Motor neuron (in vitro differentiated cells): ENCODE measurements at regions not wholly inside any gene's neighbourhood (a gene's known extent, or its start where the extent isn't known, plus 50 kb on each side); places are given as distances from the start of the nearest gene placed in this dataset.

Experiments used
- ATAC-seq, 8 experiments: fragments of 200-7000 bp; cut with Tn5 transposase; replicated peaks in 6 of 8; 2 replicates each; pipeline ENCODE4 v1.8.0; 2021; ENCODE audit warnings: mild to moderate bottlenecking in 8 of 8, moderate library complexity in 8 of 8
- H3K27ac ChIP-seq, 2 donors: fragments of 250-450 bp; sonication (Bioruptor Pico); 2 replicates each; pipeline ENCODE4 v1.9.0; 2021; ENCODE audit warnings: antibody characterized with exemption in 2 of 2, mild to moderate bottlenecking in 2 of 2, moderate library complexity in 1 of 2
- H3K4me1 ChIP-seq, 2 donors: fragments of 250-450 bp; sonication (Bioruptor Pico); replicated peaks in 1 of 2; 2 replicates each; pipeline ENCODE4 v1.6.1; 2021; ENCODE audit warnings: antibody characterized with exemption in 2 of 2, mild to moderate bottlenecking in 2 of 2, moderate library complexity in 1 of 2
- H3K4me3 ChIP-seq, 5 donors: fragments of 250-450 bp; sonication (Bioruptor Pico); 2 replicates each; pipeline ENCODE4 v1.9.0; 2021; ENCODE audit warnings: antibody characterized with exemption in 5 of 5, mild to moderate bottlenecking in 5 of 5, moderate library complexity in 4 of 5
- WGBS, 10 experiments: fragments of 450-650 bp; shearing (Covaris generic); methylation state at CpG; one replicate each; pipeline ENCODE4 v1.0.0; 2022; 5-methylcytosine and 5-hydroxymethylcytosine counted together
- in situ Hi-C, 9 experiments: fragments of 400-800 bp; cut with MboI; loops; one replicate each; pipeline ENCODE4 v1.15.0; 2021; ENCODE audit warnings: low sequenced_read_pairs in 9 of 9, low pct_unique_long_range_greater_than_20kb in 2 of 9; ENCODE audit not compliant: unreplicated experiment in 9 of 9

- peaks cover 0 to 3% of the 10 kb centered on the region in 2 donors for H3K4me1 ChIP-seq
- no peak overlapping the region for H3K27ac ChIP-seq
- in situ Hi-C loops, result no loop called here
- 0 to 100% (median 33%) methylated on average over 1 to 4 of the region's 7 CpGs; no CpG with 5 or more reads in 3 of the 10 experiments for WGBS, 10 experiments
- H3K4me3 ChIP-seq, result no peak overlapping the region
- no peak for ATAC-seq
Observed at GRCh38 chr17:45700171-45701090, 83.7 kb upstream of the CRHR1 start.

DNA sequence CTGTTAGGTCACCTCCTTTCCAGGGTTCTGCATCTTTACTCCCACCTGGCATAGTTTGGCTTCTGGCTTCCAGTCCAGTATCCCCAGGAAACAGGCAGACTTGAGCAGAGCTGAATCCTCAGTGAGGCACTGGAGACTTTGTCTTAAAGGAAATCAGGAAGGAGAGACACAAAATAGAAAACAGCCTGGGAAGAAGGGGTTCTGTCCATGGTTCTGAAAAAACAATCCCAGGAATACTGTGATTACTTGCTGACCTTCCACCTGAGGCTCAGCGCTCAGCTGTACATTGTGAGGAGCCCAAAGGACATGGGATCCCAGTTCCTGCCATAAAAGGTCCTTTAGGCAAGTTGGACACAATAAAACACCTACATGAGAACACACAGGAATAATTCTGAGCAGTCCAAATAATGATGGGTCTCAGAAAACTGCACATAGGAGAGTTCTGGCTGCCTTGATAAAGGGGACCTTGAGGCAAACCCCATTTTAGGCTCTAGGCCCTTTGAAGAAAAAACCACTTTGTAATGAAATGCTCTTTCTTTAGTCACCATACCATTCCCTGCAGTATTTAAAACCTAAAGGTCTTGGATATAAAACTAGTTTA lies 81.4 kb upstream of the CRHR1 start:
- Histone ChIP-seq H3K4me3 (no peak overlapping the region), H3K27ac (no peak overlapping the region), H3K4me1 (peaks cover 0 to 3% of the 10 kb centered on the region in 2 donors)
- WGBS, 10 experiments, result 25 to 83% (median 60%) methylated on average over 1 of the region's 1 CpG; no CpG with 5 or more reads in 3 of the 10 experiments
- peak in 1 of 8 experiments; percentile 8 for ATAC-seq
- in situ Hi-C loops, result no loop called here

DNA sequence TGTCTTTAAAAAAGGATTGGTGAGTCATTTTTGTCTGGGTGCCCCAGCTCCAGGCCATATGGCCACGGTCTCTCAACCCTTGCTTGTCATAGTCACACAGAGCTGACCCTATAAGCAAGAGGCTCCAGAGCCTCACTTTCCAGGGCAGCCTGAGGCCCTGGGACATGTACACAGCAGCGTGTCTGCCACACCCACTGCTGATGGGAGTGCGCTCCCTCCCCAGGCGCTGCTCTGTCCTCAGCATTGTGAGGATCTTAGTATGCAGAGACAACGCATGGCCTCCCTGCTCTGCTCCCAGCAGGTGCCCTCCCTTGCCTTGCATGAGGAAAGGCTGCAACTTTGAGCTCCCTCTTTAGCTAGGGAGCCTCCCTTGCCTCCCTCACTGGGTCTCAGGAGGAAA lies 80.8 kb upstream of the CRHR1 start:
- ATAC-seq, result peak; percentile 57 to 97 (median 92)
- Histone ChIP-seq H3K4me1 (peaks cover 0 to 3% of the 10 kb centered on the region in 2 donors), H3K27ac (no peak overlapping the region), H3K4me3 (no peak overlapping the region)
- 0 to 100% (median 18%) methylated on average over 1 to 3 of the region's 5 CpGs; no CpG with 5 or more reads in 6 of the 10 experiments for WGBS, 10 experiments
- in situ Hi-C loops, result no loop called here

- Histone ChIP-seq H3K4me1 (peaks cover 0 to 3% of the 10 kb centered on the region in 2 donors), H3K4me3 (no peak overlapping the region), H3K27ac (no peak overlapping the region)
- 63 to 100% (median 73%) methylated on average over 1 of the region's 1 CpG; no CpG with 5 or more reads in 6 of the 10 experiments for WGBS, 10 experiments
- no peak for ATAC-seq
- in situ Hi-C loops, result no loop called here
Observed at GRCh38 chr17:45703806-45704205, 80.3 kb upstream of the CRHR1 start.

DNA sequence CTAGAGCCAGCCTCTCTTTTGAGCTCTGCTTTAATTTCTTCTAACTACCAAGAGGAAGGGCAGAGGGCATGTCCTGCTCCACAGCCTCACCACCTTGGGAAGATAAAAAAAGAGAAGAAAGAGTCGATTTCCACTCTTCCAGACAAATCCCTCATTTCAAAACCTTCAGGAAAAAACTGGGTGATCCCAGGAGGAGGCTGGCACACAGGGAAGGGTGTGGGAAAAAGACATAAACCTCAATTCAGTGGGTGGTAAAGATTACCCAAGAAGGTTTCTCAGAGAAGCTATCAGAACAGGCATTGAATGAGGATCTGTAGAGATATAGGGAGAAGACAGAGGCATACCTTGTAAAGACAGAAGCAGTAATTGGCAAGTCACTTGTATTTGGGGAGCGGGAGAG lies 79.9 kb upstream of the CRHR1 start:
- no peak for ATAC-seq
- peaks cover 0 to 3% of the 10 kb centered on the region in 2 donors for H3K4me1 ChIP-seq
- in situ Hi-C loops, result no loop called here
- 0 to 100% (median 40%) methylated on average over 1 to 2 of the region's 2 CpGs; no CpG with 5 or more reads in 2 of the 10 experiments for WGBS, 10 experiments
- H3K27ac ChIP-seq, result no peak overlapping the region
- H3K4me3 ChIP-seq, result no peak overlapping the region

DNA sequence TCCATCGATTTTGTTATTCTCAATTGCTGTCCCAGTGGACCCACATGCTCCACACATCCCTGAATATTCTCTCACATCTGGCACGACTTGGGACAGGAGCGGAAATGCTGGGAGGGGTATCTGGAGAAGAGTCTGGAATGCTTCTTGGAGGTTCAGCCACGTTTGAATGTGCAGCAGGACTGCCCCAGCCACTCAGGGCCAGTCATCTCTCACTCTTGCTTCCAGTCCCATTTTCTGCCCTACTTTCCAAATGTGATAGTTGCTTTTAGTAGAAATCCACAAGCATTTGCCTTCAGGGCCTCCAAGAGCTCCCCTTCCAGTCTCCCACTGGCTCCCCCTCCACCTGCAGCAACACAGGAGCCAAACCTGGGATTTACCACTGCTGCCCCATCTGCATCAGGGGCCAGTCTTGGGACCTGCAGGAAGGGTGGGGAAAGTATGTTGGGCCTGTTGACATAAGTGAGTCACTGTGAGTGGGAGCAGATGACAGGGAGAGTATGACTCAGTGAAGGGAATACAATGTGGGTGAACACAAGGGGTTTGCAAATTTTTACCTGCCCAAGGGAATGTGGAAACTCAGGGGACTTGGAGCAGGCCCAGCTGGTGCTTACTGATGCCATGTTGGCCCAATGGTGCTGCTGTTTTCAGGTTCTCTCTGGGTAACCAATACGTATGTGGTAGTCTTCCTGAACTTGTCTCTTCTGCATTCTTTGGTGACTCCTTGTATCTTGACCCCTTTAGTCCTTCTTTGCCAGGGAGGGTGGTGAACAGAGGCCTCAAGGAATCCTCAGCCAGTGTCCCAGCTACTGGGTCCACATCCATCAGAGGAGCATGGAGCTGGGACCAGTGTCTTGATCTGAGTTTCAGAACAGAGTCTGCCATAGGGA lies 78.8 kb upstream of the CRHR1 start:
- WGBS, 10 experiments, result 0 to 50% (median 20%) methylated on average over 1 to 4 of the region's 5 CpGs; no CpG with 5 or more reads in 3 of the 10 experiments
- Histone ChIP-seq H3K27ac (no peak overlapping the region), H3K4me1 (peaks cover 0 to 3% of the 10 kb centered on the region in 2 donors), H3K4me3 (no peak overlapping the region)
- in situ Hi-C loops, result no loop called here
- peak in 5 of 8 experiments; percentile 27 to 74 (median 69) for ATAC-seq

DNA sequence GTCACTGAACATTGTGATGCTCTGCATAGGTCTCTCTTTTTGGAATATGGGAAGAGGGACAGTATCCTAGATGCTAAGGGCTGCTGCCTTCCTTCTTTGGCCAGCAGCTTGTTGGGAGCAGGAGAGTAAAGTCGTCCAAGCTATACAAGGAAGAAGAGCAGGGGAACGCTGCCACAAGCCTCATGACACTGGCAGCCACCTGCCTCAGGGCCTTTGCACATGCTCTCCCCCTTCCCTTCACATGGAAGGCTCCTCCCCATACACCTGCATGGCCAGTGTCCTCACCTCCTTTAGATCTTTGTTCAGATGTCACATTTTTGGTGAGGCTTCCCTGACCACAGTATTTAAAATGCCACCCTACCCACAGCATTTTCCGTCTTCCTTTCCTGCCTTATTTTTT lies 78.1 kb upstream of the CRHR1 start:
- H3K4me3 ChIP-seq, result no peak overlapping the region
- no peak for ATAC-seq
- WGBS, 10 experiments, result 20 to 100% (median 82%) methylated on average over 1 to 3 of the region's 3 CpGs; no CpG with 5 or more reads in 2 of the 10 experiments
- in situ Hi-C loops, result no loop called here
- peaks cover 0 to 3% of the 10 kb centered on the region in 2 donors for H3K4me1 ChIP-seq
- no peak overlapping the region for H3K27ac ChIP-seq

- no peak for ATAC-seq
- WGBS, 10 experiments, result 24 to 100% (median 65%) methylated on average over 1 to 4 of the region's 5 CpGs; no CpG with 5 or more reads in 1 of the 10 experiments
- H3K4me3 ChIP-seq, result no peak overlapping the region
- in situ Hi-C loops, result no loop called here
- no peak overlapping the region for H3K27ac ChIP-seq
- no peaks in the 10 kb centered on the region for H3K4me1 ChIP-seq
Observed at GRCh38 chr17:45708707-45709290, 75.3 kb upstream of the CRHR1 start.

DNA sequence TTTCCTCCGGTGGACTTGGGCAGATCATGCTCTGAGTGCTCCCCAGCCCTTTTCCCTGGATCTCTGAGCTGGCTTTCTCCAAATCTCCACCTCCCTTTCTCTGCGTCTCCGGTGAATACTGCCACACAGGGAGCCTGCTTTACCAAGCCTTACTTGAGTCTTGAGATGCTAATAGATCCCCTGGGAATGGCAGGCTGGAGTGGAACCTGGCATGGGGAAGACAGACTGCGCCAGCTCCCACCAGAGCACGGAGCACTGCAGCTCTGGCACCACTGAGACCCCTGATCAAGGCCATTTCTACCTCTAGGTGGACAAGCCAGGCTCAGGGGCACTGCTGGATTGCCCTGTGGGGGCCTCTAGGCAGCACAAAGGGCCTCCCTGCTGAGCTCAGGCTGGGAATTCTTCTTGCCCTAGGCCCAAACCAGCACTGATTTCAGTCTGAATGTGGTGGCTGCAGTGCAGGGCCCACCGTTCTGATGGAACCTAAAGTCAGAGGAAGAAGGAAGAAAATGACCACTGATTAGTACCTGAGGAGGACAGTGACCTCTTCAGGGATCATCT lies 74.3 kb upstream of the CRHR1 start:
- WGBS, 10 experiments, result 20 to 63% (median 33%) methylated on average over 1 to 4 of the region's 6 CpGs; no CpG with 5 or more reads in 3 of the 10 experiments
- no peak for ATAC-seq
- in situ Hi-C loops, result loop anchor here in 1 of 9 experiments (10.0 kb wide), 1 partner anchor 45 kb away; no protein-coding TSS in a partner anchor
- Histone ChIP-seq H3K27ac (no peak overlapping the region), H3K4me3 (no peak overlapping the region), H3K4me1 (no peaks in the 10 kb centered on the region)

- 0 to 100% (median 83%) methylated on average over 1 to 3 of the region's 3 CpGs; no CpG with 5 or more reads in 6 of the 10 experiments for WGBS, 10 experiments
- Histone ChIP-seq H3K4me3 (no peak overlapping the region), H3K27ac (no peak overlapping the region), H3K4me1 (no peaks in the 10 kb centered on the region)
- in situ Hi-C loops, result loop anchor here in 1 of 9 experiments (10.0 kb wide), 1 partner anchor 51 kb away; no protein-coding TSS in a partner anchor
- ATAC-seq, result no peak
Observed at GRCh38 chr17:45715787-45716186, 68.3 kb upstream of the CRHR1 start.

- Histone ChIP-seq H3K27ac (no peak overlapping the region), H3K4me1 (no peaks in the 10 kb centered on the region), H3K4me3 (no peak overlapping the region)
- ATAC-seq, result no peak
- 31 to 86% (median 69%) methylated on average over 2 to 5 of the region's 5 CpGs for WGBS, 10 experiments
- in situ Hi-C loops, result loop anchor here in 1 of 9 experiments (10.0 kb wide), 1 partner anchor 54 kb away; no protein-coding TSS in a partner anchor
Observed at GRCh38 chr17:45718791-45719190, 65.3 kb upstream of the CRHR1 start.
